Activated CD4-positive, alpha-beta memory T cell treated with anti-CD3 and anti-CD28 coated beads for 36 hours (primary cell): ENCODE measurements at regions not wholly inside any gene's neighbourhood (a gene's known extent, or its start where the extent isn't known, plus 50 kb on each side); places are given as distances from the start of the nearest gene placed in this dataset.
"Not testable (repeated sequence)": the region's sequence is repeated elsewhere in the genome, so short reads cannot be mapped to it uniquely, and the experiment has no call there.

ENCODE experiments used
- CTCF ChIA-PET: fragments of 350-600 bp; sonication (Branson Sonifier 250); formaldehyde crosslinking; loops from one replicate; lab custom pipeline; 2021; ENCODE audit warnings: antibody characterized with exemption, inconsistent platforms; lab: Charles Lee
- POLR2A ChIA-PET: fragments of 350-600 bp; sonication (Branson Sonifier 250); formaldehyde crosslinking; loops from one replicate; lab custom pipeline; 2021; ENCODE audit warnings: antibody characterized with exemption; lab: Charles Lee
- DNase-seq: peaks from one replicate; pipeline ENCODE4 v3.0.0-alpha.2; 2020
- H3K27ac Mint-ChIP-seq: one replicate; pipeline ENCODE4 v1.8.0; 2021; ENCODE audit warnings: mixed read lengths
- H3K27me3 Mint-ChIP-seq: one replicate; pipeline ENCODE4 v1.8.0; 2021; ENCODE audit warnings: mixed read lengths
- H3K36me3 Mint-ChIP-seq: one replicate; pipeline ENCODE4 v1.8.0; 2021; ENCODE audit warnings: mixed read lengths
- H3K4me1 Mint-ChIP-seq: one replicate; pipeline ENCODE4 v1.8.0; 2021; ENCODE audit warnings: low read depth, mixed read lengths
- H3K4me3 Mint-ChIP-seq: one replicate; pipeline ENCODE4 v1.8.0; 2021; ENCODE audit warnings: mild to moderate bottlenecking, mixed read lengths
- H3K9me3 Mint-ChIP-seq: one replicate; pipeline ENCODE4 v1.8.0; 2021; ENCODE audit warnings: mixed read lengths
- intact Hi-C: fragments of 100-400 bp; cut with micrococcal nuclease; formaldehyde crosslinking; loops from one replicate; pipeline ENCODE4 v1.15.1; 2023

DNA sequence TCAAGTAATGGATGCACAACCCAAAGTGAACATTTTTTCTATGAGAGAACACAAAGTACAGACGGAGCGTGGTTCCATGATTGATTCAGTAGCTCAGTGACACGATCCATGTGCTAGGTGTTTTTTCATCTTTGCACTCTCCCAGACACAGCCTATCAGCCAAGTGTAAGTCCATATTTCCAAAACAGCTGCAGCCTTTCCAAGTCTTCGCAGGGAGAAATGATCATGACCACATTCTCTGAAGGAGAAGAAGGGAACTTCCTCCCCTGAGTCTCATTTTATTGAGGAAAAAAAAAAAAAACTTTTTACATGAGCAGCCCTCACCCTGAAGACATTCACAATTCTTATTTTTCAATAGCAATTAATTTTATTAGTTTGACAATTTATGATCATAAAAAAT is 958.3 kb downstream of the LTN1 start:
- H3K36me3 Mint-ChIP-seq, H3K4me3 Mint-ChIP-seq, CTCF ChIA-PET, H3K4me1 Mint-ChIP-seq, intact Hi-C loops, H3K27me3 Mint-ChIP-seq, DNase-seq, H3K27ac Mint-ChIP-seq, POLR2A ChIA-PET: not testable (repeated sequence)
- peaks cover 10% of the 10 kb centered on the region for H3K9me3 Mint-ChIP-seq

DNA sequence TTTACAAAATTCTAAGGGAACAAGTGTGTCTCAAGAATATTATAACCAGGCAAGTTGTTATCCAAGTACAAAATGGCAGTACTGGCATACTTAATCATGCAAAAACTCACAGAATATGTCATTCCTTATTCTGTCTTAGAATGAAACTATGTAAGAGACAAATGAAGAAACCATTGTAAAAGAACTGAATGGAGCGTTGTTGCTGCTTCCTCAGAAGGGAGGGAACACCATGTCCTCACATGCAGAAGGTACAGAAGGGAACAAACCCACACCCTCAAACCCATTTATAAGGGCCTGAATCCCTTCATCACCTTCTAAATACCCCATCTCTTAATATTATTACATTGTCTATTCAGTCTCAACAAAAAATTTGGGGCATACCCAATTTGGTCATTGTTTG is 960.0 kb downstream of the LTN1 start:
- H3K4me3 Mint-ChIP-seq, H3K27ac Mint-ChIP-seq, H3K27me3 Mint-ChIP-seq, CTCF ChIA-PET, DNase-seq, POLR2A ChIA-PET, H3K36me3 Mint-ChIP-seq, intact Hi-C loops, H3K4me1 Mint-ChIP-seq: not testable (repeated sequence)
- peaks cover 10% of the 10 kb centered on the region for H3K9me3 Mint-ChIP-seq

DNA sequence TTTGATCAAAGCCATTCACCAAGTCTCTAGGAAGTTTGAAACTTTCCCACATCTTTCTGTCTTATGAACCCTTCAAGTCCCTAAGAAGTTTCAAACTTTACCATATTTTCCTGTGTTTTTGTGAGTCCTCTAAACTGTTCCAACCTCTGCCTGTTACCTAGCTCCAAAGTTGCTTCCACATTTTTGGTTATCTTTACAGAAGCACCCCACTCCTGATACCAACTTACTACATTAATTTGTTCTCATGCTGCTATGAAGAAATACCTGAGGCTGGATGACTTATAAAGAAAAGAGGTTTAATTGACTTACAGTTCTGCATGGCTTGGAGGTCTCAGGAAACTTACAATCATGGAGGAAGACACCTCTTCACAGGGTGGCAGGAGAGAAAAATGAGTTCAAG is 961.6 kb downstream of the LTN1 start:
- CTCF ChIA-PET, H3K27ac Mint-ChIP-seq, POLR2A ChIA-PET, H3K27me3 Mint-ChIP-seq, H3K4me3 Mint-ChIP-seq, H3K4me1 Mint-ChIP-seq, intact Hi-C loops, H3K36me3 Mint-ChIP-seq, DNase-seq: not testable (repeated sequence)
- peaks cover 10% of the 10 kb centered on the region for H3K9me3 Mint-ChIP-seq

- DNase-seq = no peak
- POLR2A ChIA-PET = no interaction called here
- no peaks in the 10 kb centered on the region for H3K36me3 Mint-ChIP-seq
- no peaks in the 10 kb centered on the region for H3K27me3 Mint-ChIP-seq
- intact Hi-C loops = no loop called here
- CTCF ChIA-PET = no interaction called here
- H3K4me1 Mint-ChIP-seq = no peaks in the 10 kb centered on the region
- H3K4me3 Mint-ChIP-seq = no peak overlapping the region
- no peaks in the 10 kb centered on the region for H3K9me3 Mint-ChIP-seq
- H3K27ac Mint-ChIP-seq = no peak overlapping the region
Measured at GRCh38 chr21:28025111-28025510, 967.6 kb downstream of the LTN1 start.

GRCh38 chr21:28018741-28019669 is 973.7 kb downstream of the LTN1 start:
- intact Hi-C loops = no loop called here
- ChIA-PET CTCF (no interaction called here), POLR2A (no interaction called here)
- Mint-ChIP-seq H3K4me1 (no peaks in the 10 kb centered on the region), H3K27me3 (no peaks in the 10 kb centered on the region), H3K4me3 (no peak overlapping the region), H3K36me3 (no peaks in the 10 kb centered on the region), H3K9me3 (no peaks in the 10 kb centered on the region), H3K27ac (no peak overlapping the region)
- no peak for DNase-seq

GRCh38 chr21:28018213-28018612 is 974.5 kb downstream of the LTN1 start:
- H3K36me3 Mint-ChIP-seq = no peaks in the 10 kb centered on the region
- H3K4me1 Mint-ChIP-seq = no peaks in the 10 kb centered on the region
- no peaks in the 10 kb centered on the region for H3K9me3 Mint-ChIP-seq
- intact Hi-C loops = no loop called here
- no peaks in the 10 kb centered on the region for H3K27me3 Mint-ChIP-seq
- ChIA-PET POLR2A (no interaction called here), CTCF (no interaction called here)
- no peak for DNase-seq
- H3K4me3 Mint-ChIP-seq = no peak overlapping the region
- no peak overlapping the region for H3K27ac Mint-ChIP-seq

- H3K36me3 Mint-ChIP-seq = no peaks in the 10 kb centered on the region
Measured at GRCh38 chr21:28016571-28016970, 976.1 kb downstream of the LTN1 start.

DNA sequence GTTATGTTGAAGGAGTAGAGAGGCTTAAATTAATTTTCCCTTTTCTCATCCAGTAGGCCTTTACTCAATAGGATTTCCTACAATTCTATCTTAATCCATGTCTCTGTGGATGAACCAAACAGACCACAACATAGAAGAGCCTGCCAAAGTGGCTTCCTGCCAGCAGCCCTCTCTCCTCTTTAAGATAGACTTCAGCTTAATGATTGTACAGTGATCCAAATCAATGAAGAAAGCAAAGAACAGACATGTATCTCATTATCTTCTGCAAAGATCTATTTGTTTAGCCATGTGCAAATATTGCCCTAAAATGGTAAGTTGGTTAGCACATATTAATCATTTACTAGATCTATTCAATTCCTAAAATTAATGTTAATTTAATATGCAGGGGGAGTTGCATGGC is 979.6 kb downstream of the LTN1 start:
- H3K36me3 Mint-ChIP-seq, H3K27me3 Mint-ChIP-seq, H3K4me1 Mint-ChIP-seq, intact Hi-C loops, DNase-seq, H3K27ac Mint-ChIP-seq, H3K4me3 Mint-ChIP-seq, CTCF ChIA-PET, POLR2A ChIA-PET, H3K9me3 Mint-ChIP-seq: not testable (repeated sequence)

More at GRCh38 chr21:28016571-28016970, 976.1 kb downstream of the LTN1 start:
- DNase-seq = no peak
- POLR2A ChIA-PET = no interaction called here
- CTCF ChIA-PET = no interaction called here
- H3K4me3 Mint-ChIP-seq = no peak overlapping the region
- intact Hi-C loops = no loop called here
- no peaks in the 10 kb centered on the region for H3K27me3 Mint-ChIP-seq
- H3K9me3 Mint-ChIP-seq = no peaks in the 10 kb centered on the region
- no peaks in the 10 kb centered on the region for H3K4me1 Mint-ChIP-seq
- H3K27ac Mint-ChIP-seq = no peak overlapping the region

DNA sequence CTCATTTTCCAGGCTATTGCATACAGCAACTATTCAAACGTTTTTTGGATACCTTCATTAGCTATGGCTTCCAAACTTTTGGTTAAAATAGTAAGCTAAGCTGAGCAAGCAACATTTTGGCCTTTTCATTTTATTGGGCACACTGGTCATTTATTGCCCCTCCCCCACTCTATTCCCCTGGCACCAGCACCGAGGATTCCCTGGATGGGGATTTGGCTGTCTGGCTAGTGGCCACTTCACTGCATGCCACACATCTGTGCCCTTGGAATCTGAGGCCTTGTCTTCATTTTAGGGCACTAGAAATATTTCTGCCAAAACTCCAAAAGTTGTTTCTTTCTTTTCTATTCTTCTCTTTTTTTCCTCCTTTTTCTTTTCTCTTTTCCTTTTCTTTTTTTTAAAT is 980.7 kb downstream of the LTN1 start:
- H3K4me1 Mint-ChIP-seq = not testable (repeated sequence)

GRCh38 chr21:28008245-28008644 is 984.4 kb downstream of the LTN1 start:
- CTCF ChIA-PET, POLR2A ChIA-PET, H3K27ac Mint-ChIP-seq: not testable (repeated sequence)

More for the DNA sequence above, 980.7 kb downstream of the LTN1 start:
- POLR2A ChIA-PET, DNase-seq, intact Hi-C loops, H3K27ac Mint-ChIP-seq, H3K27me3 Mint-ChIP-seq, CTCF ChIA-PET, H3K36me3 Mint-ChIP-seq, H3K9me3 Mint-ChIP-seq, H3K4me3 Mint-ChIP-seq: not testable (repeated sequence)

DNA sequence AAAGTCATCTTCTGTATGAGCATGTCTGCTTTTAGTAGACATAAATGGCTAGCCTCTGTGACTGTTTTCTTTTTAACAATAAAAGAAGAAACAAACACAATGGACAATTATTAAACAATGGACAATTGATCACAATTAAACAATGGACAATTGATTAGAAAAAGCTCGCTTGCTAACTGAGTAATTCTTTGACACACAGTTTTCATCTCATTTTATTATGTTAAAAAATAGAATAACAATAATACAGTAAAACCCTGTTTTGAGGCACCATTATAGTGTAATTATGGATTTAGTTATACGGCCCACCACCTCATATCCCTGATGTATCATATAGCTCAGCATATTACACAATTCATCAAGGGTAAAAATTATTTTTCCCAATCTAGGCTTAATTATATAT is 989.0 kb downstream of the LTN1 start:
- H3K27ac Mint-ChIP-seq, DNase-seq, intact Hi-C loops, H3K27me3 Mint-ChIP-seq, CTCF ChIA-PET, POLR2A ChIA-PET, H3K9me3 Mint-ChIP-seq, H3K4me3 Mint-ChIP-seq, H3K4me1 Mint-ChIP-seq, H3K36me3 Mint-ChIP-seq: not testable (repeated sequence)

More at GRCh38 chr21:28008245-28008644, 984.4 kb downstream of the LTN1 start:
- H3K4me1 Mint-ChIP-seq, H3K4me3 Mint-ChIP-seq, H3K36me3 Mint-ChIP-seq, intact Hi-C loops, H3K27me3 Mint-ChIP-seq, DNase-seq, H3K9me3 Mint-ChIP-seq: not testable (repeated sequence)

DNA sequence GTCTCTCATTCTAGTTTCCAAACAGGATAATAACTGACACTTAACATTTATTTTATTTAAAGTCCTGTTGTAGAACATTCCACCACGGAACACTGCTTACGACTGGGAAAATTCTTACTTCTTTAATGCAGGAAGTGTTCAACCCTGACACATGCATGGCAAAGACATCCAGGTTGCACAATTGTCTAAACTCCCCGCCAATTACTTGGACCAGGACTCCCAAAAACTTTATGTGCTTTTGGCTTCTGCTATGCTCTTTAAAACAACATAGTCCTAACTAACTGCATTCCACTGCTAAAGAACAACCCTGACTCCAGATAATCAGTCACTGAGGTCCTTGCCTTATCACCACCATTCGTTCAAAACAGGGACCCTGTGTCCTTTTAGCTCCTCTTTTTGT is 995.8 kb downstream of the LTN1 start:
- intact Hi-C loops, H3K9me3 Mint-ChIP-seq, H3K27ac Mint-ChIP-seq, DNase-seq, H3K36me3 Mint-ChIP-seq, POLR2A ChIA-PET, CTCF ChIA-PET, H3K27me3 Mint-ChIP-seq, H3K4me1 Mint-ChIP-seq, H3K4me3 Mint-ChIP-seq: not testable (repeated sequence)
